HG02852 (cell line): ENCODE measurements at regions not wholly inside any gene's neighbourhood (a gene's known extent, or its start where the extent isn't known, plus 50 kb on each side); places are given as distances from the start of the nearest gene placed in this dataset.
A peak's percentile ranks its signal among the peaks of the same experiment; 100 is the strongest.

ENCODE experiments used
- ATAC-seq: cut with Tn5 transposase; IDR thresholded peaks from one replicate; pipeline ENCODE4 v1.9.1; 2021; ENCODE audit warnings: mild to moderate bottlenecking, moderate library complexity; ENCODE audit not compliant: unreplicated experiment

DNA sequence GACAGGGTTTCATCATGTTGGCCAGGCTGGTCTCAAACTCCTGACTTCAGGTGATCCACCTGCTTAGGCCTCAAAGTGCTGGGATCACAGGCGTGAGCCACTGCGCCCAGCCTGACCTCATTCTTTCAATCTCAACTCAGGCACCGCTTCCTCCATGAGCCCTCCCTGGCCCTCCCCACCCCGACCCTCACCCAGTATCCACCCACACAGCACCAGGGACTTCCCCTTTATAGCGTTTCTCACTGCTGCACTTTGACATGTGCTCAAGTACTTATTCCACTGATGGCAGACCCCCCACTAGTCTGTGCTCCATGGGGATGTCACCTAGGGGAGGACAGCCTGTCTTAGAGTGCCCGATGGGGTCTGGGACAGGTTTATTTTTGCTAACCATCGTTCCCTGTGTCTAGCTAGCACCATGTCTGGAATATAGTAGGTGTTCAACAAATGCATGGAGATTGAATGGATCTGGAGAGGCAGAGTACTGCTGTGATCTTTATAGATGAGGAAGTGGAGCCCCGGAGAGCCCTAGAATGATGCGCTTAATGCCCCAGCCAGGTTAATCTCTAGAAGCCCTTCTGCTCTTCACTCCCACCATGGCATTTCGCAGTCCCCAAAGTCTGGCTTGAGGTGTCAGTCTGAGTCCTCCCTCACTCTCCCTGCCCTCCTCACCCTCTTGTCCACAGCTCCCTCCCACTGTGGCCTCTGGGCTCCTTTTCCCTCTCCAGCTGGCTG lies 258.8 kb downstream of the RPS24 start:
- ATAC-seq, result no peak

DNA sequence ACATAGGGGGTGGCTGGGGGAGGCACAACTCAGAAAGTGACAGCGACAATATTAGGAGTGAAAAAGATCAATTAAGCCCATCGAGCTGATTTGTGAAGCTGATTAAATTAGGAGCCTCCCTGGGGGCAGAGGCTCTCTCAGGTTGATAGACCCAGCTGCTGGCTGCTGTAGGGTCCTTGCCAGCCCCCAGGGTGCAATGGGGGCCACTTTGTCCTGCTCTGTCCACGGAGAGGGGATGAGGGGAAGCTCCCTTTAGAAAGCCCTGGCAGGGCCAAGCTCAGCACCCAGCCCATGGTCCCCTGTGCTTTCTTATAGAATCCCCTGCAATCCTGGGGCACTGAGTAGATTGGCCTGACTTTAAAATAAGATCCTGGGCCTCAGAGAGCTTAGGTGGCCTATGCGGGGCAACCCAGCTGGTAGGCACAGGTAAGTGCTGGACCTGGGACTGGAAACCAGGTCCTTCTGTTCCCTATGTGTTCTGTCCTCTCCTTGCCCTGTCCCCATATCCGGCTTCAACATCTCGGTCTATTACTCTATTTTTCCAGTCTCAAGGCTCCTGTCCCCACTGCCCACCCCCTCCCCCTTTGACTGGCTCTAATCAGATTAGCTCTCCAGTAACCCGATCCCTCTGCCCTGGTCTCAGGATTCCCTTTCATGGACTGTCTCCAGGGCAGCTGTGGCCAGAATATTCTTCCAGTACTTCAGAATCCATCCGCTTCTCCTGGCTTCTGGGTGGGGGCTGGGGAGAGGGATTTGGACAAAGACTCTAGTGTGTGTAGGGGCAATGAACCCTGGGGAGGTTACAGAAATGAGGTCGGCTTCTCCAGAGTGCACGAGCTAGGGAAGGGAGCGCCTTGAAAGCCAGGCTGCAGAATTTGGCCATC lies 259.6 kb downstream of the RPS24 start:
- no peak for ATAC-seq

- no peak for ATAC-seq
Observed at GRCh38 chr10:78295242-78295641, 261.6 kb downstream of the RPS24 start.

GRCh38 chr10:78296785-78297184 lies 263.1 kb downstream of the RPS24 start:
- ATAC-seq, result no peak

GRCh38 chr10:78297997-78298396 lies 264.3 kb downstream of the RPS24 start:
- ATAC-seq, result no peak

DNA sequence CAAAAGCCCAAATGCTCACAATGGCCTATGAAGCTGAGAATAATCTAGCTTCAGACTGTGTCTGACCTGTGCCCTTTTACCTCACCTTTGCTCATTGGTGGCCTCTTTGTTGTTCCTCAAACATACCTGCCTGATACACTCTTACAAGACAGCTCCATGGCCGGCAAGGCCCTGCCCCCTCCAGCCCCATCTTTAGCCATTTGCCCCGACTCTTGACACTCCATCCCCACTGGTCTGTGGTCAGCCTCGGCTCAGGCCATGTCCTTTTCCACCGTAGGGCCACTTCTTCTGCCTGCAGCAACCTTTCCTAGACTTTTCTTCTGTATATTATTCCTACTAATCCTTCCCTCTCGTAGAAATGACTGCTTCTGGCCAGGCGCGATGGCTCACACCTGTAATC lies 265.2 kb downstream of the RPS24 start:
- no peak for ATAC-seq

GRCh38 chr10:78299851-78300468 lies 266.3 kb downstream of the RPS24 start:
- ATAC-seq, result no peak

DNA sequence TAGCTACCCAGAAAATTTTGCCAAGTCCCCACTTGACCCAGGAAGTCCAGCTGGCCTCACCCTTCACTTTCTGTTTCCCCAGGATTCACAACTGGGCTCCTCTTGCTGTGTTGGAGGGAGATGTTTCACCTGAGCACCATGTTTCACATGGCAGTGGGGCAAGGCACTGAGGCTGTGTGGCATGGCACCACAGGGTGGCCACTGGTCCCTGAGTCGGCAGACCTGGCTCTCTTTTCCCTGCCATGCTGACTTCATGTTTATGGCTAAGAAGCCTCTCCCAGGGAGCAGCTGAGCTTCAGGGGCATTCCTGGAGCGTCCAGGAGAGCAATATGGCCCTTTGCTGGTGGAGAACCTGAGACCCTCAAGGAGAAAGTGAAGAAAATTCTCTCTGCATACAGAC lies 266.9 kb downstream of the RPS24 start:
- no peak for ATAC-seq

GRCh38 chr10:78301481-78301880 lies 267.8 kb downstream of the RPS24 start:
- no peak for ATAC-seq

DNA sequence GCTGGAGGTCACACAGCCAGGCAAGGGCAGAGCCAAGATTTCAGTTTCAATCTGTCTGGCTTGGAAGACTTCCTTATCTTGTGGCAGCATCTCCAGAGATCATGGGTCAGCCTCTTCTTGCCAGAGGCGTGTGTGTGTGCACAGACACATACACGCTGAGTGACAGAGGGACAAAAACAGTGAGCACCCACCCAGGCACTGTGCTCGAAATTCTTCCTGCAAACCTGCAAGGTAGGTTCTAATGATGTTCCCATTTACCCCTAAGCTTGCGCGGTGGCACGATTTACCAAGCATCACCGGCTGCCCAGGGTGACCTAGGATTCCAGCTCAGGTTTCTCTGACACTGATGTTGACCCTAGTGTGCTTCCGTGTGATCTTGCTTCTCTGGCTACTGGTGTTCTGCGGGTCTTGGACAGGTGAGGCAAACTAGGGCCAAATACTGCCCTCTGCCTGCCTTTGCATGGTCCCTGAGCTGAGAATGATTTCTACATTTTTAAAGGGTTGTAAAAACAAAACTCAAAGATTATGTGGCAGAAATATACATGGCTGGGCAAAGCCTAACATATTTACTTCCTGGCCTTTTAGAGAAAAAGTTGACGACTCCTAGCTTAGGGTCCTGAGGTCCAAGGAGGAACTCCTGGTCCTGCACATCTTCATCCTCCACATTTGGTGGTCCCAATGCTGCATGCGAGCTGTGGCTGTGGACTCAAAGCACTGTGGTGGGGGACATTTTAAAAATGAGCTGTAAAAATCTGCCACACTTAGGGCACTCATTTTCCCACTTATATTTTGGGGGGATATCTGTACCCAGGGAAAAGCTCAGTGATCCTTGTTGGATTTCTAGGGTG lies 268.5 kb downstream of the RPS24 start:
- ATAC-seq, result no peak

DNA sequence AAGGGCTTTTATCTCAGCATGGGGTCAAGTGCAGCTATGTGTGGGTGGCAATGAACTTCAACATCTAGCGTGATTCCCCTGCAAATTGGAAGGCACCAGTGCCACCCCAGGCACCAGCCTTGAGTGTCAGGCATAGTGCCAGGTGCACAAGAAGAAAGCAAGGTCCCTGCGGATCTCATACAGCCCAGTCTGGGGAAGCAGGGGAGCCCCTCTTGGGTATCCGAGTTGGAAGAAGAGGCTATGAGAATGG lies 269.0 kb downstream of the RPS24 start:
- no peak for ATAC-seq

DNA sequence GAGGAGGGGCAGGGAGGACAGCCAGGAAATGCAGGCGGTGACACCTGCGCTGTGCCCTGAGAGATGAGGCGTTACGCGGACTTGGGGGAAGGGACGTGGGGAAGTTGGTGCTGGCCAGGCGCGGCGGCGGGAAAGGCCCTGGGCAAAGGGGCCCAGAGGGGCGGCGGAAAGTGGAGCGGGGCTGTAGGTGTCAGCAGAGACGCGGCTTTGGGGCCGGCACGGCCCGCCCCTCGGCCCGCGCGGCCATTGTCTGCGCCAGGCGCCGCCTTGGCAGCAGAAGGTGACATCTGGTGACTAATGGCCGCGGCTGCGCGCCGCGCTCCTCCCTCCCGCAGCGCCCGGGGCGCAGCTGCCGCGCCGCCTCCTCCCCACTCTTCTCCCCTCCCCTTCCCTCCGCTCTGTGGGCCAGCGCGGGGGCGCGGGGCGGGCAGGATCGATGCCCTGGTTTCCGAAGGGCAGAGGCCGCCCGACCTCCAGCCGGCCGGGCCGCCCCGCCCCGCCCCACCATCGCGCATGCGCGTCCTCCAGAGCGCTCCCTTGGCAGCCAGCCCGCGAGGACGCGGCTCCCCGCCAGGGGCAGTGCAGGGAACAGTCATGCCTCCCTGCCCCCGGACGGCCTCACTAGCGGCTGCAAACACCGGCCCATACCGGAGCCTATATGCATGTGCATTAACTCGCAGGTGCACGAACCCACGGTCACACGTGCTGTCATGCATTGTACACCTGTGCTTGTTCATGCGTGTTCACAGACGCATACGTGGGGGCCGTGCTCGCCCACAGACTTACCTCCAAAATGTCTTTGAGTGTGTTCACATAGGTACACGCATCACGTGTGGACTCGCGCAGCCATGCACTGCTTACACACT lies 269.6 kb downstream of the RPS24 start:
- peak; percentile 86 for ATAC-seq

GRCh38 chr10:78304091-78305045 lies 270.7 kb downstream of the RPS24 start:
- no peak for ATAC-seq

DNA sequence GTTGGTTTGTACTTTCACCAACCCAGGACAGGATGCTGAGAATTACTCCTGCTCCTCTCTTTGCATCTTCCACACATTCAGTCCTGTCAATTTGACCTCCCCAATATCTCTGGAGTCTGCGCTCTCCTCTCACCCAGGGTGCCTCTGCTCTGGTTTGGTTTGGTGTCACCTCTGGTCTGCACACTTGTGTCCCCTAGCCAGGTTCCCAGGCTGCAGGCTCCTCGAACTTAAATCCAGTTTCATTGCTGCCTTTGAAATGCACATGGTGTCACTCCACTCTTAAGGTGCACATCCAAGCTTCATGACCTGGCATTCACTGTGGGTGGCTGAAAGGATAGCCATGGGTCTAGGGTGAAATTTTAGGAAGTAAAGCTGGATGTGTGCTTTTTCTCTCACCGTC lies 271.6 kb downstream of the RPS24 start:
- no peak for ATAC-seq

DNA sequence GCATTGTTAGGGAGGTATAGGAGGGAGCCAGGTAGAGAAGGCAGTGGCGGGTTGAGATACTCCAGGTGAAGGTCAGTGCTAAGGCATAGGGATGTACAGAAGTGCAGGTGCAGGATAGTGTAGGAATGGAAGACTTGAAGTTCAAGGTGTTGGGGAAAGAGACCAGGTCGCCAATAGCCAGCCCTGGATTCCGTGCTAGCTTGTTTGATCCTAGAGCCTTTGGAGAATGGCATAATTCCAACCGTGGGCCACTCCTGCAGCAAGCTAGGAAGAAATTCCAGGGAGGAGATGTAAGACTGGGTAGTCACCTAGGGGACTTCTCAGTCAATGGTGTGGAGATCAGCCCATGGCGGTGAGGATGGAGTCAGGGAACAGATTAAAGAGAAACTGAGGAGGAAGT lies 272.7 kb downstream of the RPS24 start:
- ATAC-seq, result no peak

- ATAC-seq, result no peak
Observed at GRCh38 chr10:78307576-78307975, 273.9 kb downstream of the RPS24 start.

DNA sequence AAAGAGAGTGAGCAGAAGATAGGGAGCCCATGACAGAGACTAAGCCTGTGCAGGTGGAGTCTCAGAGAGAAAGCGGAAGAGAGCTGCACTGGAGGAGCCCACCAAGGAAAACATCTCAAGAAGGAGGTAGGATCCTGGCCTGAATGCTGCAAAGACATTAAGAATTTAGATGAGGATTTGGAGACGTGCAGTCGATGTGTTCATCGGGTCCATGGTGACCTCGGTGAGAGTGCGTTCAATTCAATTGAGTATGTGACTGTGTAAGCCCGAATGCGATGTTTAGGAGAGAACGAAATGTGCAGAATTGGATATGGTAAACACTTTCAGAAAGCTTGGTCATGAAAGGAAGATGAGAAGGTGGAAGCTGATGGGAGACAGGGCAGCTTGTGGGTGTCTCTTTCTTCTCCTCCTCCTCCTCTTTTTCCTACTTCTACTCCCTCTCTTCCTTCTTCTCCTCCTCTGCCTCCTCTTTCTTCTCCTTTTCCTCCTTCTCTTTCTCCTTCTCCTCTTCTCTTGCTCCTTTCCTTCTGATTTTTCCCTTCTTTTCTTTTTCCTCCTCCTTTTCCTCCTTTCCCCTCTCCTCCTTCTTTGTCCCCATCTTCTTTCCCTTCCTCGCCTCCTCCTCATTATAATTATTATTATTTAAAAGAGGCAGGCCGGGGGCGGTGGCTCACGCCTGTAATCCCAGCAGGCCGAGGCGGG lies 276.0 kb downstream of the RPS24 start:
- ATAC-seq, result no peak

DNA sequence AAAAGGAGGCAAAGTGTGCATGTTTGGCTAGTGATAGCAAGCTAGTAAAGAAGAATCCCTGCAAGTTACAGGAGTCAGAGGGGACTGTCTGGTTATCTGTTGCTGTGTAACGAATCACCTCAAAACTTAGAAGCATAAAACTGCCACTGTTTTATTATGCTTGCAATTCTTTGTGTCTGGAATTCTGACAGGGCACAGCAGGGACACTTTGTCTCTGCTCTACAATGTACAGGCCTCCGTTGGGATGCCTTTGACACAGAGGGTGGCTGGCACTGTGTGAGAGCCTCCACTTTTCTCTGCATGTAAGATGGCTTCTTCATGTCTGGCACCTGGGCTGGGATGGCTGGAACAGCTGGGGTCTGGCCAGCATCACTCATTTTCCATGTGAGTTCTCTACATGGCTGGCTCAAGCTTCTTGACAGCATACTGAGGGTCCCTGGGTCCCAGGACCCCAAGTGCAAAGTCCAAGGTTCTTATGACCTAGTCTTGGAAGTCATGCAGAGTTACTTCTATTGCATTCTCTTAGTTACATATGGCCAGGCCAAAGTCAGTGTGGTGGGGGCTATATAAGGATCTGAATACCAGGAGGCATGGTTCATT lies 276.9 kb downstream of the RPS24 start:
- no peak for ATAC-seq
